HEK293 (cell line): ENCODE measurements at regions not wholly inside any gene's neighbourhood (a gene's known extent, or its start where the extent isn't known, plus 50 kb on each side); places are given as distances from the start of the nearest gene placed in this dataset.

Experiments
- CTCF ChIA-PET: fragments of 350-600 bp; formaldehyde crosslinking; extraction: SDS; loops from one replicate; lab custom pipeline; 2021; ENCODE audit warnings: antibody characterized with exemption; lab: Yijun Ruan, JAX
- POLR2A ChIA-PET: fragments of 300-600 bp; formaldehyde crosslinking; extraction: SDS; loops from one replicate; lab custom pipeline; 2020; ENCODE audit warnings: antibody characterized with exemption, inconsistent platforms; lab: Yijun Ruan, JAX
- H3K27ac ChIP-seq: fragments of 200-500 bp; sonication (Bioruptor generic); 2 replicates; pipeline ENCODE4 v1.5.1; 2014; ENCODE audit warnings: low read depth, low read length, control low read depth, inconsistent platforms; ENCODE audit errors: extremely low read depth
- H3K36me3 ChIP-seq, 2 experiments: fragments of 200-500 bp in 1 of 2; sonication (Bioruptor generic) in 1 of 2; 1 replicate in 1 of 2; 2 replicates in 1 of 2; pipeline ENCODE4 v1.5.1; 2014 to 2017; ENCODE audit warnings: inconsistent platforms in 2 of 2, low read length in 2 of 2; ENCODE audit not compliant: control insufficient read depth in 2 of 2, insufficient read depth in 1 of 2
- H3K4me1 ChIP-seq: fragments of 200-500 bp; sonication (Bioruptor generic); 2 replicates; pipeline ENCODE4 v1.5.1; 2014; ENCODE audit warnings: mild to moderate bottlenecking, low read length, inconsistent platforms; ENCODE audit not compliant: control insufficient read depth, insufficient read depth
- H3K4me3 ChIP-seq: 2 replicates; pipeline ENCODE4 v1.5.1; 2011; ENCODE audit warnings: low read depth, mild to moderate bottlenecking, control low read depth, low read length, moderate library complexity
- H3K9me3 ChIP-seq: fragments of 200-500 bp; sonication (Bioruptor generic); 2 replicates; pipeline ENCODE4 v1.5.1; 2014; ENCODE audit warnings: low read depth, low read length, inconsistent platforms; ENCODE audit not compliant: control insufficient read depth, insufficient read depth
- ATF2 ChIP-seq: fragments of 450-650 bp; formaldehyde crosslinking; IDR thresholded peaks from 2 replicates; pipeline ENCODE4 v1.5.1; 2016; ENCODE audit warnings: missing biosample characterization, missing genetic modification characterization, low read depth
- HOXA7 ChIP-seq: sonication (generic); formaldehyde crosslinking; IDR thresholded peaks from 2 replicates; pipeline ENCODE4 v1.8.1; 2022; ENCODE audit warnings: missing genetic modification reagents, borderline replicate concordance
- HOXC10 ChIP-seq: sonication (generic); formaldehyde crosslinking; IDR thresholded peaks from 2 replicates; pipeline ENCODE4 v1.8.1; 2023; ENCODE audit warnings: mild to moderate bottlenecking, missing genetic modification reagents
- MEIS1 ChIP-seq: sonication (generic); formaldehyde crosslinking; IDR thresholded peaks from 2 replicates; pipeline ENCODE4 v1.8.1; 2022; ENCODE audit warnings: missing genetic modification reagents, mild to moderate bottlenecking, borderline replicate concordance
- MZF1 ChIP-seq: fragments of 450-650 bp; formaldehyde crosslinking; IDR thresholded peaks from 2 replicates; pipeline ENCODE4 v1.5.1; 2017; ENCODE audit warnings: missing biosample characterization, missing genetic modification characterization, borderline replicate concordance
- REST ChIP-seq: fragments of 450-650 bp; formaldehyde crosslinking; IDR thresholded peaks from 2 replicates; pipeline ENCODE4 v1.5.1; 2016; ENCODE audit warnings: missing biosample characterization, missing genetic modification characterization
- SCRT2 ChIP-seq: fragments of 450-650 bp; formaldehyde crosslinking; IDR thresholded peaks from 2 replicates; pipeline ENCODE4 v1.5.1; 2016; ENCODE audit warnings: missing biosample characterization, missing genetic modification characterization
- ZBTB6 ChIP-seq: fragments of 450-650 bp; formaldehyde crosslinking; IDR thresholded peaks from 2 replicates; pipeline ENCODE4 v1.5.1; 2017; ENCODE audit warnings: missing biosample characterization, missing genetic modification characterization
- ZEB2 ChIP-seq: fragments of 450-650 bp; formaldehyde crosslinking; IDR thresholded peaks from 2 replicates; pipeline ENCODE4 v1.5.1; 2016; ENCODE audit warnings: missing biosample characterization, missing genetic modification characterization
- ZIC2 ChIP-seq: fragments of 450-650 bp; formaldehyde crosslinking; IDR thresholded peaks from 2 replicates; pipeline ENCODE4 v1.5.1; 2016; ENCODE audit warnings: missing biosample characterization, missing genetic modification characterization
- ZNF133 ChIP-seq: fragments of 450-650 bp; formaldehyde crosslinking; IDR thresholded peaks from 2 replicates; pipeline ENCODE4 v1.5.1; 2016; ENCODE audit warnings: missing biosample characterization, missing genetic modification characterization
- ZNF174 ChIP-seq: fragments of 450-650 bp; formaldehyde crosslinking; IDR thresholded peaks from 2 replicates; pipeline ENCODE4 v1.5.0; 2017; ENCODE audit warnings: missing biosample characterization, mild to moderate bottlenecking, missing genetic modification characterization
- ZNF19 ChIP-seq: fragments of 450-650 bp; formaldehyde crosslinking; IDR thresholded peaks from 2 replicates; pipeline ENCODE4; 2016; ENCODE audit warnings: missing biosample characterization, missing genetic modification characterization, low read depth
- ZNF2 ChIP-seq: fragments of 450-650 bp; formaldehyde crosslinking; IDR thresholded peaks from 2 replicates; pipeline ENCODE4 v1.5.1; 2016; ENCODE audit warnings: missing biosample characterization, missing genetic modification characterization
- ZNF24 ChIP-seq: fragments of 450-650 bp; formaldehyde crosslinking; IDR thresholded peaks from 2 replicates; pipeline ENCODE4 v1.5.1; 2016; ENCODE audit warnings: missing biosample characterization, missing genetic modification characterization
- ZNF324 ChIP-seq: fragments of 450-650 bp; formaldehyde crosslinking; IDR thresholded peaks from 2 replicates; pipeline ENCODE4 v1.5.1; 2016; ENCODE audit warnings: missing biosample characterization, missing genetic modification characterization
- ZNF354C ChIP-seq: fragments of 450-650 bp; formaldehyde crosslinking; IDR thresholded peaks from 2 replicates; pipeline ENCODE4 v1.5.1; 2016; ENCODE audit warnings: missing biosample characterization, missing genetic modification characterization, low read depth, borderline replicate concordance
- ZNF37A ChIP-seq: fragments of 450-650 bp; IDR thresholded peaks from 2 replicates; pipeline ENCODE4 v1.5.1; 2018; ENCODE audit warnings: missing biosample characterization, missing genetic modification characterization
- ZNF426 ChIP-seq: fragments of 450-650 bp; formaldehyde crosslinking; IDR thresholded peaks from 2 replicates; pipeline ENCODE4 v1.5.1; 2017; ENCODE audit warnings: missing biosample characterization, missing genetic modification characterization, mild to moderate bottlenecking, inconsistent platforms, moderate library complexity
- ZNF488 ChIP-seq: fragments of 450-650 bp; formaldehyde crosslinking; IDR thresholded peaks from 2 replicates; pipeline ENCODE4 v1.5.1; 2016; ENCODE audit warnings: missing biosample characterization, missing genetic modification characterization
- ZNF596 ChIP-seq: fragments of 450-650 bp; IDR thresholded peaks from 2 replicates; pipeline ENCODE4 v1.5.0; 2018; ENCODE audit warnings: missing biosample characterization, mild to moderate bottlenecking, missing genetic modification characterization, moderate library complexity
- ZNF660 ChIP-seq: fragments of 450-650 bp; IDR thresholded peaks from 2 replicates; pipeline ENCODE4 v1.5.1; 2018; ENCODE audit warnings: missing biosample characterization, mild to moderate bottlenecking, missing genetic modification characterization
- ZNF707 ChIP-seq: fragments of 450-650 bp; formaldehyde crosslinking; IDR thresholded peaks from 2 replicates; pipeline ENCODE4 v1.5.1; 2016; ENCODE audit warnings: missing biosample characterization, missing genetic modification characterization
- ZSCAN18 ChIP-seq: fragments of 450-650 bp; formaldehyde crosslinking; IDR thresholded peaks from 2 replicates; pipeline ENCODE4 v1.5.1; 2016; ENCODE audit warnings: missing biosample characterization, missing genetic modification characterization
- ZSCAN30 ChIP-seq: fragments of 450-650 bp; IDR thresholded peaks from 2 replicates; pipeline ENCODE4 v1.5.1; 2018; ENCODE audit warnings: missing biosample characterization, mild to moderate bottlenecking, missing genetic modification characterization, moderate library complexity
- ZXDB ChIP-seq: fragments of 450-650 bp; formaldehyde crosslinking; IDR thresholded peaks from 2 replicates; pipeline ENCODE4 v1.5.1; 2016; ENCODE audit warnings: missing biosample characterization, missing genetic modification characterization

- no peaks in the 10 kb centered on the region for H3K9me3 ChIP-seq
- ChIA-PET POLR2A (no interaction called here), CTCF (interaction anchor here (1.0 kb wide), 2 partner anchors 10 kb away, joined by 3 to 5 read pairs; no protein-coding TSS in a partner anchor)
- H3K36me3 ChIP-seq, result peaks cover 0 to under 1% of the 10 kb centered on the region in 2 experiments; a peak in 1 of 3 replicates
- no peak overlapping the region for H3K4me3 ChIP-seq
- no peak for TF ChIP-seq ZIC2 (tag by site-specific recombination)
- no peak for TF ChIP-seq ZNF660 (tag by site-specific recombination)
- no peak for TF ChIP-seq ZNF174 (tag by site-specific recombination)
- no peak for TF ChIP-seq ZSCAN18
- TF ChIP-seq ZSCAN30, result no peak
- no peak for TF ChIP-seq ZBTB6 (tag by site-specific recombination)
- TF ChIP-seq ZNF133 (tag by site-specific recombination), result no peak
- TF ChIP-seq ATF2, result no peak
- H3K27ac ChIP-seq, result no peak overlapping the region
- no peaks in the 10 kb centered on the region for H3K4me1 ChIP-seq
Measured at GRCh38 chr6:144769142-144769541, 484.0 kb downstream of the UTRN start.

- POLR2A ChIA-PET, result no interaction called here
- Histone ChIP-seq H3K9me3 (no peaks in the 10 kb centered on the region), H3K4me3 (no peak overlapping the region), H3K36me3 (peaks cover 0 to 12% of the 10 kb centered on the region in 2 experiments; a peak in 1 of 3 replicates), H3K27ac (no peak overlapping the region)
- TF ChIP-seq ZNF37A (tag by site-specific recombination), result no peak
- no peak for TF ChIP-seq ZNF2 (tag by site-specific recombination)
- TF ChIP-seq ZXDB (tag by site-specific recombination), result no peak
- TF ChIP-seq SCRT2 (tag by site-specific recombination), result no peak
- TF ChIP-seq ZNF354C (tag by site-specific recombination), result no peak
- TF ChIP-seq ZNF324 (tag by site-specific recombination), result no peak
- TF ChIP-seq ZNF426, result no peak
- TF ChIP-seq ZNF19 (tag by site-specific recombination), result no peak
- no peak for TF ChIP-seq ZNF707 (tag by site-specific recombination)
- no peak for TF ChIP-seq ZNF174 (tag by site-specific recombination)
- no peak for TF ChIP-seq ZNF24
- no peak for TF ChIP-seq ZNF488 (tag by site-specific recombination)
- TF ChIP-seq ZEB2 (tag by site-specific recombination), result no peak
- no peak for TF ChIP-seq HOXC10 (CRISPR knock-in tag)
- no peak for TF ChIP-seq HOXA7 (CRISPR knock-in tag)
- no peak for TF ChIP-seq ZNF596 (tag by site-specific recombination)
- TF ChIP-seq MEIS1 (CRISPR knock-in tag), result no peak
- TF ChIP-seq MZF1 (tag by site-specific recombination), result no peak
- no peak for TF ChIP-seq REST (tag by site-specific recombination)
- TF ChIP-seq, all 188 proteins: peak for 0
- H3K4me1 ChIP-seq, result no peaks in the 10 kb centered on the region
- CTCF ChIA-PET, result interaction anchor here (0.6 kb wide), 1 partner anchor 102 kb away, joined by 3 read pairs; no protein-coding TSS in a partner anchor
Measured at GRCh38 chr6:144776031-144776819, 491.1 kb downstream of the UTRN start.
